ENCODE measurements at regions not wholly inside any gene's neighbourhood (a gene's known extent, or its start where the extent isn't known, plus 50 kb on each side); places are given as distances from the start of the nearest gene placed in this dataset.
"Not testable (repeated sequence)": the region's sequence is repeated elsewhere in the genome, so short reads cannot be mapped to it uniquely, and the experiment has no call there.

DNA sequence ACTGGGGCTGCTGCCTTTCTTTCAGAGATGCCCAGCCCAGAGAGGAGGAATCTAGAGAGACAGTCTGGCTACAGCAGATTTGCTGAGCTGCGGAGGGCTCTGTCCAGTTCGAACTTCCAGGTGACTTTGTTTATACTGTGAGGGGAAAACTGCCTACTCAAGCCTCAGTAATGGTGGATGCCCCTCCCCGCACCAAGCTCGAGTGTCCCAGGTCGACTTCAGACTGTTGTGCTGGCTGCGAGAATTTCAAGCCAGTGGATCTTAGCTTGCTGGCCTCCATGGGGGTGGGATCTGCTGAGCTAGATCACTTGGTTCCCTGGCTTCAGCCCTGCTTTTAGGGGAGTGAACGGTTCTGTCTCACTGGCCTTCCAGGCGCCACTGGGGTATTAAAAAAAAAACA lies 163.1 kb downstream of the GATB start:
- not testable (repeated sequence) for TF ChIP-seq CTCF (IDR thresholded peaks at IDR 0.05 in 8 of 11, conservative IDR thresholded peaks at IDR 0.05 in 3 of 11); POLR2AphosphoS5 (IDR thresholded peaks at IDR 0.05)
